Pancreas (tissue), 10 donors: ENCODE measurements at regions not wholly inside any gene's neighbourhood (a gene's known extent, or its start where the extent isn't known, plus 50 kb on each side); places are given as distances from the start of the nearest gene placed in this dataset.

Source experiments
- ATAC-seq, 4 donors: fragments of 200-7000 bp; cut with Tn5 transposase; one replicate each; pipeline versions ENCODE4 v1.8.0 to v1.9.1; 2020; ENCODE audit warnings: mild to moderate bottlenecking in 4 of 4, moderate library complexity in 4 of 4
- DNase-seq, 6 donors: peaks; one replicate each; pipeline ENCODE4 v3.0.0-alpha.2; 2020
- FAIRE-seq: peaks from 2 replicates; lab custom pipeline; 2012; peaks lifted over from hg19 to GRCh38; lab: Jason Lieb, UNC
- H3K27ac ChIP-seq, 4 donors: fragments of 200-600 bp; sonication (generic); 1 replicate in 3 of 4; 2 replicates in 1 of 4; pipeline versions ENCODE4 v1.5.0 to v1.8.0; 2020
- H3K27me3 ChIP-seq, 4 donors: fragments of 200-600 bp; one replicate each; pipeline ENCODE4 v1.8.0; 2021
- H3K36me3 ChIP-seq, 3 donors: fragments of 200-600 bp; sonication (generic) in 1 of 3; one replicate each; pipeline versions ENCODE4 v1.5.0 to v1.8.0; 2020 to 2021
- H3K4me1 ChIP-seq, 3 donors: fragments of 200-600 bp; one replicate each; pipeline ENCODE4 v1.8.0; 2021
- H3K4me3 ChIP-seq, 4 donors: fragments of 200-600 bp; sonication (generic) in 2 of 4; one replicate each; pipeline versions ENCODE4 v1.5.0 to v1.8.0; 2020 to 2021
- H3K9me3 ChIP-seq, 4 donors: fragments of 200-600 bp; one replicate each; pipeline ENCODE4 v1.8.0; 2021
- CTCF ChIP-seq, 4 donors: fragments of 200-600 bp; sonication (generic) in 3 of 4; IDR thresholded peaks; one replicate each; pipeline versions ENCODE4 v1.5.0 to v1.8.0; 2021; ENCODE audit warnings: antibody characterized with exemption in 4 of 4
- WGBS, 2 donors: extraction: QIAGEN DNeasy Blood & Tissue Kit; methylation state at CpG; one replicate each; pipeline ENCODE4 v1.1.7; 2013; 5-methylcytosine and 5-hydroxymethylcytosine counted together
- intact Hi-C, 3 donors: fragments of 100-400 bp; cut with DNase I; formaldehyde crosslinking; loops; one replicate each; pipeline versions ENCODE4 v1.11.1 to v1.14.2; 2022
- donor health status: healthy with polysubstance abuse.
- donor health status: DM: no; HTN: no; CAD: no; lungs with moderate emphysema.
- donor health status: DM: no; HTN: no; CAD: no.
- donor health status: control.
- donor health status: control.
- donor health status: Bipolar disorder and iron deficiency.
- donor health status: DM: yes; HTN: yes; CAD: no.
- donor health status: DM: no; HTN: no; CAD: no.
- donor health status: DM: no; HTN: no; CAD: no.
- donor health status: DM: yes; HTN: yes; CAD: no.

GRCh38 chr1:187384504-187384903 is 555.8 kb downstream of the PLA2G4A start:
- H3K4me3 ChIP-seq: no peak overlapping the region
- intact Hi-C loops: no loop called here
- FAIRE-seq: no peak
- WGBS, 2 donors: 47 to 57% methylated on average over 2 of the region's 2 CpGs
- no peaks in the 10 kb centered on the region for H3K36me3 ChIP-seq
- H3K27ac ChIP-seq: no peak overlapping the region
- no peak for ATAC-seq
- no peaks in the 10 kb centered on the region for H3K4me1 ChIP-seq
- no peaks in the 10 kb centered on the region for H3K9me3 ChIP-seq
- no peak for DNase-seq
- no peaks in the 10 kb centered on the region for H3K27me3 ChIP-seq
- no peak for TF ChIP-seq CTCF (IDR thresholded peaks at IDR 0.05)

- no peaks in the 10 kb centered on the region for H3K27me3 ChIP-seq
- H3K36me3 ChIP-seq: no peaks in the 10 kb centered on the region
- H3K27ac ChIP-seq: no peak overlapping the region
- ATAC-seq (no peak), FAIRE-seq (no peak), DNase-seq (no peak)
- intact Hi-C loops: no loop called here
- no peak for TF ChIP-seq CTCF (IDR thresholded peaks at IDR 0.05)
- H3K9me3 ChIP-seq: no peaks in the 10 kb centered on the region
- H3K4me3 ChIP-seq: no peak overlapping the region
- H3K4me1 ChIP-seq: no peaks in the 10 kb centered on the region
- WGBS, 2 donors: 28 to 33% methylated on average over 3 of the region's 3 CpGs
Measured at GRCh38 chr1:187390215-187390818, 561.6 kb downstream of the PLA2G4A start.

- ATAC-seq (no peak), FAIRE-seq (no peak), DNase-seq (no peak)
- Histone ChIP-seq H3K36me3 (no peaks in the 10 kb centered on the region), H3K27me3 (no peaks in the 10 kb centered on the region), H3K4me3 (no peak overlapping the region), H3K27ac (no peak overlapping the region), H3K9me3 (no peaks in the 10 kb centered on the region), H3K4me1 (no peaks in the 10 kb centered on the region)
- intact Hi-C loops: no loop called here
- TF ChIP-seq CTCF (IDR thresholded peaks at IDR 0.05): no peak
Measured at GRCh38 chr1:187396226-187396625, 567.5 kb downstream of the PLA2G4A start.

GRCh38 chr1:187396929-187397796 is 568.4 kb downstream of the PLA2G4A start:
- Histone ChIP-seq H3K4me1 (no peaks in the 10 kb centered on the region), H3K27ac (no peak overlapping the region), H3K9me3 (no peaks in the 10 kb centered on the region), H3K36me3 (no peaks in the 10 kb centered on the region), H3K27me3 (no peaks in the 10 kb centered on the region), H3K4me3 (no peak overlapping the region)
- no peak for FAIRE-seq
- no peak for DNase-seq
- no peak for ATAC-seq
- 28 to 43% methylated on average over 12 of the region's 12 CpGs for WGBS, 2 donors
- no peak for TF ChIP-seq CTCF (IDR thresholded peaks at IDR 0.05)
- intact Hi-C loops: no loop called here
